ENCODE measurements at regions not wholly inside any gene's neighbourhood (a gene's known extent, or its start where the extent isn't known, plus 50 kb on each side); places are given as distances from the start of the nearest gene placed in this dataset.

- DNase-seq = no peak
Observed at GRCh38 chr2:3099145-3099859, 278.3 kb downstream of the EIPR1 start.

GRCh38 chr2:3098231-3098630 is 279.4 kb downstream of the EIPR1 start:
- no peak for DNase-seq

GRCh38 chr2:3097804-3098203 is 279.8 kb downstream of the EIPR1 start:
- DNase-seq = no peak

- no peak for DNase-seq
Observed at GRCh38 chr2:3094999-3095958, 282.3 kb downstream of the EIPR1 start.

- no peak for DNase-seq
Observed at GRCh38 chr2:3094318-3094717, 283.3 kb downstream of the EIPR1 start.

- no peak for DNase-seq
Observed at GRCh38 chr2:3091696-3092095, 285.9 kb downstream of the EIPR1 start.

- DNase-seq = no peak
Observed at GRCh38 chr2:3082705-3083104, 294.9 kb downstream of the EIPR1 start.

- DNase-seq = no peak
Observed at GRCh38 chr2:3079959-3080948, 297.4 kb downstream of the EIPR1 start.

GRCh38 chr2:3079466-3079865 is 298.2 kb downstream of the EIPR1 start:
- no peak for DNase-seq

GRCh38 chr2:3078684-3079083 is 298.9 kb downstream of the EIPR1 start:
- DNase-seq = no peak

- DNase-seq = no peak
Observed at GRCh38 chr2:3076848-3077642, 300.6 kb downstream of the EIPR1 start.

GRCh38 chr2:3075991-3076340 is 301.7 kb downstream of the EIPR1 start:
- no peak for DNase-seq

GRCh38 chr2:3075316-3075990 is 302.2 kb downstream of the EIPR1 start:
- no peak for DNase-seq

- no peak for DNase-seq
Observed at GRCh38 chr2:3073704-3074103, 303.9 kb downstream of the EIPR1 start.

GRCh38 chr2:3073041-3073595 is 304.5 kb downstream of the EIPR1 start:
- no peak for DNase-seq

- DNase-seq = no peak
Observed at GRCh38 chr2:3071685-3072263, 305.8 kb downstream of the EIPR1 start.

GRCh38 chr2:3066831-3067230 is 310.8 kb downstream of the EIPR1 start:
- DNase-seq = no peak

GRCh38 chr2:3065928-3066327 is 311.7 kb downstream of the EIPR1 start:
- no peak for DNase-seq

- no peak for DNase-seq
Observed at GRCh38 chr2:3062476-3063260, 314.9 kb downstream of the EIPR1 start.

GRCh38 chr2:3060049-3060448 is 317.6 kb downstream of the EIPR1 start:
- DNase-seq = no peak

Measured in activated CD4-positive, alpha-beta T cell treated with anti-CD3 and anti-CD28 coated beads, Interleukin-10, Interleukin-2, amounts not matched to agents 100 ng/mL and 50 ng/mL, durations not matched to agents 16 hours and 8 hours (primary cell).